VCaP (cell line): ENCODE measurements at regions not wholly inside any gene's neighbourhood (a gene's known extent, or its start where the extent isn't known, plus 50 kb on each side); places are given as distances from the start of the nearest gene placed in this dataset.

Experiments
- H3K27ac ChIP-seq: fragments of 450-650 bp; 2 replicates; pipeline ENCODE4 v1.5.1; 2017
- CTCF ChIP-seq: fragments of 450-650 bp; conservative IDR thresholded peaks from 2 replicates; pipeline ENCODE4 v1.5.1; 2017; ENCODE audit warnings: mild to moderate bottlenecking, moderate library complexity

DNA sequence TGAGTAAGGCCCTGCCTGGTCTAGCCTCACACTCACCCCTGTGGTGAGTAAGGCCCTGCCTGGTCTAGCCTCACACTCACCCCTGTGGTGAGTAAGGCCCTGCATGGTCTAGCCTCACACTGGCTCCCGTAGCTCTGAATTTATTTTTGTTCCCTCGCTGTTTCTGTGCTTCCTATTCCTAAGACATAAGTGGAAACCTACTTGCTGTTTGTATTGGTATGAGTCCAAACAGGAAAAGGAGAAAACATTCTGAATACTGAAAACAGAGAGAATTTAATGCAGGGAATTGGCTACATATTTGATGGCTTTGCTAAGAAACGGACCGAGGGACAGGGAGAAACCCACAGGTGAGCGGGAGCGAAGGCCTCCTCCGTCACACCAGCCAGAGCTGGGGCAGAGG lies 267.8 kb downstream of the FOXL1 start:
- TF ChIP-seq CTCF = no peak

GRCh38 chr16:86848821-86849220 lies 270.5 kb downstream of the FOXL1 start:
- TF ChIP-seq CTCF = no peak
- H3K27ac ChIP-seq = no peak overlapping the region

More for the DNA sequence above, 267.8 kb downstream of the FOXL1 start:
- no peak overlapping the region for H3K27ac ChIP-seq

DNA sequence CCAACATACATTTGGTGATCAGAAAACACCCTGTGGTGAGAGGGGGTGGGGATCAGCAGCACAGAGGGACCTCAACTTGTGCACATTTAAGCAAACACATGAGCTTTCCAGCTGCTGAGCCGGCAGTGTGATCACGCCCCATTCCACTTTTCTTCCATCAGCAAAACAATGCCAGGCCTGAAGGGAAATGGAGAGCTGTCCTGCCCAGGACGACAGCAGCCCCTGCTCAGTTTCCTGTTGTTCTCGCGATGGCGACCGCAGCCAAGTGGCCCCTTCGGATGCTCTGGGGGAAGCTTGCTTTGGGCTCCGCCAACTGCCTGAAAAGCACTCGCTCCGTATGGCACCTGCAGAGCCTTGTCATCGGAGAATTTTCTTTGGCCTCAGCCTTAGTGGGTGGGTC lies 272.3 kb downstream of the FOXL1 start:
- TF ChIP-seq CTCF = no peak
- H3K27ac ChIP-seq = no peak overlapping the region

- no peak for TF ChIP-seq CTCF
- no peak overlapping the region for H3K27ac ChIP-seq
These were observed 273.8 kb downstream of the FOXL1 start for GRCh38 chr16:86852135-86852534.

DNA sequence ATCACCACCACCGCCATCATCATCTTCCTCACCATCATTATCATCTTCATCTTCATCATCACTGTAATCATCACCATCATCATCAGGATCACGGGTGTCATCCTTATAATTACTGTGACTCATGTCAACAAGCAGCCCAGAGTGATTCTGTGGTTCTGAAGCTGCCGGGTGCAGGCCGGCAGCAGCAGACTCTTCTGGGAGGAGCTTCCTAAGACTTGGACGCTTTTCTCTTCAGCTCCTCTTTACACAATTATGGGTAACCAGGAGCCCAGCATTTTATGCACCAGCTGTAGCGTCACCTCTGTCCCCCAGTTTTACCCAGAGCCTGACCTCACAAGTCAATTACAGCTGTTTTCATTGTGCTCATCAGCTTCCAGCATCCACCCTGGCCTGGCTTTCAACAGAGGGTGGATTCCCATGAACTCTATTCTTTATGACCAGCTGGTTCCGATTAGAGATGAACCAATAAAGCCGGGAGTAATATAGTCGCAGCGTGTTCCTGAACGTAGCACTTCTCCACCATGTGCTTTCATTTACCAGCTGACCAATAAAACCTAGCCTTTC lies 275.8 kb downstream of the FOXL1 start:
- no peak overlapping the region for H3K27ac ChIP-seq

DNA sequence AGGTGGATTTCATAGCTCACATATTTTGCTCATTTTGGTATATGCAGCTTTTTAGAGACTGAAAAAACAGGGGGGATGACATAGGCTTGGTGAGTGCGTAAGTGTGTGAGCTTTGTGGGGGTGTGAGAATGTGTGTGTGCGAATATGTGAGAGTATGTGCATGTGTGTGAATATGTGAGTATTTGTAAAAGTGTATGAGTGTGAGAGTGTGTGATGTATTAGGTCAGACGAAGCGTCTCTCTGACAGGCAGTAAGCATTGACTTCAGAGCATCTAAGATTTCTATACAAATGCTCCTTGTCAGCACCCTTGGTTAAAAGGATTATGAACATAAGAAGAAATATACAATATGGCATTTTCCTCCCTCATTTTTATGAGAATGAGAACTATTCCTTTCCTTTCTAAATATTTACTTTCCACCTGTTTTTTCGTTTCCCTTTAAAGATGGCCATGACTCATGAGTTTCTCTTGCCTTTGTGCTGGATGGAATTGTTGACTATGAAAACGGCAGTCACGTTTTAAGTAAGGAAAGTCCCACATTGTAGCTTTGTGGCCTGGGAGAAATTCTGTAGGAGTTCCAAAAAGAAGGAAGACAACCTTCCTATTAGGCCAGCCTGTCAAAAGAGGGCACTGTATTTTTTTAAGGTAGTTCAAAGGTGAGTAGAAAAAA lies 276.4 kb downstream of the FOXL1 start:
- no peak for TF ChIP-seq CTCF
- no peak overlapping the region for H3K27ac ChIP-seq

More for the DNA sequence above, 275.8 kb downstream of the FOXL1 start:
- TF ChIP-seq CTCF = no peak

DNA sequence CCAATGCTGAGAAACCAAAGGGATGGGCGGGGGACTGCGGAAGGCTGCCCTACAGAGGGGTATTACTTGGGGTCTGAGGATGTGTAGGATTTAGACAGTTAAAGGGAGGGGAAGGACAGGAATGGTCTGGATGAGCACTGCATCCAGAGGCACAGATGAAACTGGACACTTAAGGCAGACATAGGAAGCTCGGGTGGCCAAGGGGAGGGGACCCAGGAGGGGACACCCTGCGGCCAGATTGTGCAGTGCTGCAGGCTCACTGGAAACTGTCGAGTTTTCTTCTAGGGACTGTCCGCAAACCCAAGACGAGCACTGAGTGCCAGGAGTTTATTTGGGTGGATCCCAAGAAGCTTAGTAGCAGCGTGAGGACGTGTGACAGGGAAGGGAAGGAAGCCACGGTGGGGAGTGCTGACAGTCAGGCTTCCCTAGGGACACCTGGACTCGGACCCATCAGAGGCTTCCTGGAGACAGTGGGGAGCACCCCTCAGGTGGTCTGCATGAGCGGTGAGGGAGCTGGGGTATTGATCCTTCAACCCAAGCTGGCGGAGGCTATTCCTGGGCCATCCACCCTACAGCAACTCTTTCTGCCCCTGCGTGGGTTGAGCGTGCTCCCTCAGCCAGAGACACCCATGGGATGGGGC lies 278.7 kb downstream of the FOXL1 start:
- H3K27ac ChIP-seq = no peak overlapping the region
- TF ChIP-seq CTCF = no peak
